GM12878 (cell line): ENCODE measurements at regions not wholly inside any gene's neighbourhood (a gene's known extent, or its start where the extent isn't known, plus 50 kb on each side); places are given as distances from the start of the nearest gene placed in this dataset.

Experiments used
- ATAC-seq: fragments of 200-7000 bp; cut with Tn5 transposase; 3 replicates; pipeline ENCODE4 v1.9.1; 2020; ENCODE audit warnings: mild to moderate bottlenecking, moderate library complexity
- BruUV-seq: library from RNA; stranded (reverse); fragments of 400-500 nt; replicated peaks from 2 replicates; lab custom pipeline; 2021; lab: Mats Ljungman, UMichigan
- CTCF ChIA-PET: fragments of 300-600 bp; sonication (Branson Sonifier 250); formaldehyde crosslinking; extraction: SDS; loops from one replicate; lab custom pipeline; 2021; ENCODE audit warnings: inconsistent platforms; lab: Yijun Ruan, JAX
- POLR2A ChIA-PET: fragments of 350-600 bp; formaldehyde crosslinking; extraction: SDS; loops from one replicate; lab custom pipeline; 2021; ENCODE audit warnings: inconsistent platforms; lab: Charles Lee
- RAD21 ChIA-PET: fragments of 300-600 bp; sonication (Branson Sonifier 250); formaldehyde crosslinking; loops from one replicate; lab custom pipeline; 2023; ENCODE audit warnings: antibody characterized with exemption; ENCODE audit not compliant: unreplicated experiment; lab: Charles Lee
- SMC1A ChIA-PET: fragments of 300-600 bp; sonication (Branson Sonifier 250); formaldehyde crosslinking; loops from one replicate; lab custom pipeline; 2023; ENCODE audit not compliant: unreplicated experiment, uncharacterized antibody; lab: Charles Lee
- DNase-seq: peaks from one replicate; pipeline ENCODE4 v3.0.0-alpha.2; 2011; ENCODE audit warnings: low read depth, low spot score
- FAIRE-seq: peaks from 3 replicates; lab custom pipeline; 2011; peaks lifted over from hg19 to GRCh38; lab: Jason Lieb, UNC
- H2AFZ ChIP-seq: 2 replicates; pipeline ENCODE4 v1.6.0; 2011; ENCODE audit warnings: low read depth, low read length, control low read depth; ENCODE audit not compliant: control insufficient read depth
- H3K27ac ChIP-seq: 2 replicates; pipeline ENCODE4 v1.5.1; 2011; ENCODE audit warnings: control low read depth; ENCODE audit not compliant: control insufficient read depth, insufficient read depth
- H3K27me3 ChIP-seq, 2 experiments: replicated peaks in 1 of 2; 2 replicates each; pipeline versions ENCODE4 v1.6.0 to v1.6.1; 2011; ENCODE audit warnings: low read length in 1 of 2; ENCODE audit not compliant: control insufficient read depth in 2 of 2, insufficient read depth in 2 of 2
- H3K36me3 ChIP-seq, 2 experiments: 2 replicates each; pipeline ENCODE4 v1.5.1; 2011; ENCODE audit warnings: low read length in 1 of 2; ENCODE audit not compliant: control insufficient read depth in 2 of 2, insufficient read depth in 2 of 2
- H3K4me1 ChIP-seq: 2 replicates; pipeline ENCODE4 v1.6.1; 2011; ENCODE audit warnings: mild to moderate bottlenecking, low read length, moderate library complexity, mixed read lengths; ENCODE audit not compliant: control insufficient read depth, insufficient read depth
- H3K4me2 ChIP-seq: 2 replicates; pipeline ENCODE4 v1.6.0; 2011; ENCODE audit warnings: control low read depth; ENCODE audit not compliant: control insufficient read depth, insufficient read depth
- H3K4me3 ChIP-seq: fragments of 200-600 bp; sonication (generic); 2 replicates; pipeline ENCODE4 v1.5.1; 2016
- H3K79me2 ChIP-seq: 2 replicates; pipeline ENCODE4 v1.6.0; 2011; ENCODE audit warnings: low read length; ENCODE audit not compliant: control insufficient read depth, insufficient read depth
- H3K9ac ChIP-seq: 2 replicates; pipeline ENCODE4 v1.8.0; 2011; ENCODE audit warnings: low read length, control low read depth, mixed read lengths; ENCODE audit not compliant: control insufficient read depth, insufficient read depth
- H3K9me3 ChIP-seq: replicated peaks from 3 replicates; pipeline ENCODE4 v1.5.1; 2011; ENCODE audit warnings: mild to moderate bottlenecking, low read length; ENCODE audit not compliant: control insufficient read depth, insufficient read depth
- H4K20me1 ChIP-seq: 2 replicates; pipeline ENCODE4 v1.6.0; 2011; ENCODE audit not compliant: control insufficient read depth, insufficient read depth
- BHLHE40 ChIP-seq, 2 experiments: fragments of 450-650 bp in 1 of 2; IDR thresholded peaks; 2 replicates each; pipeline ENCODE4 v1.6.1; 2011 to 2017; ENCODE audit warnings: low read depth in 2 of 2, borderline replicate concordance in 1 of 2, improper control_type of control experiment in 1 of 2, low read length in 1 of 2, mild to moderate bottlenecking in 1 of 2
- CHD4 ChIP-seq: fragments of 200-600 bp; sonication (generic); IDR thresholded peaks from 2 replicates; pipeline ENCODE4 v1.6.1; 2016; ENCODE audit warnings: mild to moderate bottlenecking
- CREB1 ChIP-seq: IDR thresholded peaks from 2 replicates; pipeline ENCODE4 v1.6.1; 2012; ENCODE audit warnings: low read depth, mild to moderate bottlenecking, inconsistent platforms
- CREM ChIP-seq: IDR thresholded peaks from 2 replicates; pipeline ENCODE4 v1.6.1; 2014; ENCODE audit warnings: antibody characterized with exemption, low read depth
- FOXM1 ChIP-seq: IDR thresholded peaks from 2 replicates; pipeline ENCODE4 v1.6.1; 2012; ENCODE audit warnings: low read depth, mild to moderate bottlenecking, inconsistent platforms, low read length, moderate library complexity
- MXI1 ChIP-seq: fragments of 150-350 bp; IDR thresholded peaks from 2 replicates; pipeline ENCODE4 v1.6.1; 2011; ENCODE audit warnings: low read depth, mild to moderate bottlenecking, inconsistent platforms, low read length, improper control_type of control experiment
- SMAD1 ChIP-seq: fragments of 450-650 bp; IDR thresholded peaks from 2 replicates; pipeline ENCODE4 v1.6.1; 2018; ENCODE audit warnings: mild to moderate bottlenecking, low read depth; ENCODE audit not compliant: partially characterized antibody
- SMAD5 ChIP-seq: IDR thresholded peaks from 2 replicates; pipeline ENCODE4 v1.6.1; 2016; ENCODE audit warnings: antibody characterized with exemption, low read depth
- SP1 ChIP-seq: IDR thresholded peaks from one replicate; pipeline ENCODE4 v1.6.1; 2011; ENCODE audit warnings: low read depth, low read length
- TAF1 ChIP-seq: IDR thresholded peaks from 2 replicates; pipeline ENCODE4 v1.6.1; 2011; ENCODE audit warnings: mild to moderate bottlenecking, low read depth, low read length, borderline replicate concordance
- YBX1 ChIP-seq: fragments of 450-650 bp; IDR thresholded peaks from 2 replicates; pipeline ENCODE4 v1.6.1; 2016; ENCODE audit warnings: antibody characterized with exemption
- ZNF24 ChIP-seq: fragments of 450-650 bp; IDR thresholded peaks from 2 replicates; pipeline ENCODE4 v1.6.1; 2017; ENCODE audit warnings: antibody characterized with exemption, mild to moderate bottlenecking
- WGBS: methylation state at CpG from one replicate; pipeline ENCODE4 v1.1.6; 2016; ENCODE audit warnings: low lambda C conversion rate; ENCODE audit not compliant: insufficient replicate concordance, insufficient coverage; ENCODE audit errors: missing lambda C conversion rate; 5-methylcytosine and 5-hydroxymethylcytosine counted together
- in situ Hi-C: fragments of 300-500 bp; cut with MboI; formaldehyde crosslinking; loops from 9 replicates; pipeline ENCODE4 v1.14.3; 2018; ENCODE audit warnings: mixed read lengths
- intact Hi-C: fragments of 100-400 bp; cut with micrococcal nuclease; formaldehyde crosslinking; loops from one replicate; pipeline ENCODE4 v1.14.2; 2022; ENCODE audit not compliant: unreplicated experiment
- TF ChIP-seq, protein P1 (sequence below): fragments of 450-650 bp; IDR thresholded peaks from 2 replicates; pipeline ENCODE4 v1.6.1; 2017; ENCODE audit warnings: mild to moderate bottlenecking, moderate library complexity
- TF ChIP-seq, protein P2 (sequence below): fragments of 450-650 bp; IDR thresholded peaks from 2 replicates; pipeline ENCODE4 v1.6.1; 2014; ENCODE audit warnings: mild to moderate bottlenecking

DNA sequence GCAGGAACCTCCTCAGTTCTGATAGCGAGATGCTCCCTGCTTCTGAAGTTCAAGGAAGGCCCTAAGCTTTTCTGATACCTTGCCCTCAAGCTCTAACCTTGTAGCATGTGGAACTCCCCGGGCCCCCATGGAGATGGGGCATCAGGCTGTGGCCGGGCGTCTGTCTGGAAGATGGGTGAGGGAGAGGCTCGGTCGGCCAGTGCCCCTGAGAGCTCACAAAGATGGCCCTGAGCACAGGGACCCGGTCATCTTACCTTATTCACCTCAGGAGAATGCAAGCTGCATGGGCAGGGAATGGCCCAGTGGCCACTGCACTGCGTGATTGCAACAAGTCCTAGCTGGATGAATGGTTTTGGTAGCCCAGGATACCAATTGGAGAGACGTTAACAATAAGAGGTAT is 830.3 kb downstream of the TBC1D22A start (continued):
- TF ChIP-seq, protein P1, sequence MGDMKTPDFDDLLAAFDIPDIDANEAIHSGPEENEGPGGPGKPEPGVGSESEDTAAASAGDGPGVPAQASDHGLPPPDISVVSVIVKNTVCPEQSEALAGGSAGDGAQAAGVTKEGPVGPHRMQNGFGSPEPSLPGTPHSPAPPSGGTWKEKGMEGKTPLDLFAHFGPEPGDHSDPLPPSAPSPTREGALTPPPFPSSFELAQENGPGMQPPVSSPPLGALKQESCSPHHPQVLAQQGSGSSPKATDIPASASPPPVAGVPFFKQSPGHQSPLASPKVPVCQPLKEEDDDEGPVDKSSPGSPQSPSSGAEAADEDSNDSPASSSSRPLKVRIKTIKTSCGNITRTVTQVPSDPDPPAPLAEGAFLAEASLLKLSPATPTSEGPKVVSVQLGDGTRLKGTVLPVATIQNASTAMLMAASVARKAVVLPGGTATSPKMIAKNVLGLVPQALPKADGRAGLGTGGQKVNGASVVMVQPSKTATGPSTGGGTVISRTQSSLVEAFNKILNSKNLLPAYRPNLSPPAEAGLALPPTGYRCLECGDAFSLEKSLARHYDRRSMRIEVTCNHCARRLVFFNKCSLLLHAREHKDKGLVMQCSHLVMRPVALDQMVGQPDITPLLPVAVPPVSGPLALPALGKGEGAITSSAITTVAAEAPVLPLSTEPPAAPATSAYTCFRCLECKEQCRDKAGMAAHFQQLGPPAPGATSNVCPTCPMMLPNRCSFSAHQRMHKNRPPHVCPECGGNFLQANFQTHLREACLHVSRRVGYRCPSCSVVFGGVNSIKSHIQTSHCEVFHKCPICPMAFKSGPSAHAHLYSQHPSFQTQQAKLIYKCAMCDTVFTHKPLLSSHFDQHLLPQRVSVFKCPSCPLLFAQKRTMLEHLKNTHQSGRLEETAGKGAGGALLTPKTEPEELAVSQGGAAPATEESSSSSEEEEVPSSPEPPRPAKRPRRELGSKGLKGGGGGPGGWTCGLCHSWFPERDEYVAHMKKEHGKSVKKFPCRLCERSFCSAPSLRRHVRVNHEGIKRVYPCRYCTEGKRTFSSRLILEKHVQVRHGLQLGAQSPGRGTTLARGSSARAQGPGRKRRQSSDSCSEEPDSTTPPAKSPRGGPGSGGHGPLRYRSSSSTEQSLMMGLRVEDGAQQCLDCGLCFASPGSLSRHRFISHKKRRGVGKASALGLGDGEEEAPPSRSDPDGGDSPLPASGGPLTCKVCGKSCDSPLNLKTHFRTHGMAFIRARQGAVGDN, result no peak
- no peak for TF ChIP-seq TAF1
- TF ChIP-seq YBX1, result no peak
- TF ChIP-seq SMAD1, result no peak
- TF ChIP-seq CREM, result no peak
- TF ChIP-seq CREB1, result no peak
- TF ChIP-seq SMAD5, result no peak
- no peak for TF ChIP-seq ZNF24
- no peak for TF ChIP-seq MXI1
- no peak for TF ChIP-seq CHD4
- TF ChIP-seq SP1, result no peak

DNA sequence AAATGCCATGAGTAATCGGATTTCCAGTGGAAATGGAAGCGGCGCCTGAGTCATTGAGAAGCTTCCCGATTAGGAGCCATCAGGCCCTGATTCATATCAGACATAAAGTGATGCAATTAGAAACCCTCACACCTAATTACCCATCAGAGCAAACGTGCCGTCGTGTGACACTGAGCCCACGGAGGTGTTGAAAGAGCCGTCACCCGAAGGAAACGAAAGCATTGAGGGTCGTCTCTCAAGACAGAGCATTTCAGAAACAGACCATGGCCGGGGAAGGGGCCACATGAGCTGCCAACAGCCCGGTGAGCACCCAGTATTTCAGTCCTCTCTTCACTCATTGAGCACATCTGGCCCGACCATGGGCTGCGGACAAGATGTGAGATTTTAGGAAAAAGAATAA is 829.3 kb downstream of the TBC1D22A start:
- in situ Hi-C loops (loop anchor here (5.0 kb wide), 1 partner anchor 1974 kb away; no protein-coding TSS in a partner anchor), intact Hi-C loops (no loop called here)
- DNase-seq, result no peak
- no peak overlapping the region for H3K4me2 ChIP-seq
- H3K4me3 ChIP-seq, result no peak overlapping the region
- no peak for ATAC-seq
- no peak overlapping the region for H2AFZ ChIP-seq
- POLR2A ChIA-PET, result no interaction called here
- H3K36me3 ChIP-seq, result no peaks in the 10 kb centered on the region
- CTCF ChIA-PET, result no interaction called here
- H3K9me3 ChIP-seq, result no peaks in the 10 kb centered on the region; the same call in 2 of the 3 replicates
- RAD21 ChIA-PET, result no interaction called here
- SMC1A ChIA-PET, result no interaction called here
- WGBS, result 37% methylated on average over 16 of the region's 16 CpGs
- no peaks in the 10 kb centered on the region for H3K27me3 ChIP-seq
- BruUV-seq, result no TSS peak
- no peaks in the 10 kb centered on the region for H3K79me2 ChIP-seq
- TF ChIP-seq FOXM1 (no peak), BHLHE40 (IDR thresholded peaks at IDR 0.05; ENCODE audit: borderline replicate concordance in 1 of 2, low read depth in 2 of 2, low read length in 1 of 2) (peak in 1 of 2 experiments; percentile 51; a peak in 1 of 4 replicates)
- TF ChIP-seq, protein P2, sequence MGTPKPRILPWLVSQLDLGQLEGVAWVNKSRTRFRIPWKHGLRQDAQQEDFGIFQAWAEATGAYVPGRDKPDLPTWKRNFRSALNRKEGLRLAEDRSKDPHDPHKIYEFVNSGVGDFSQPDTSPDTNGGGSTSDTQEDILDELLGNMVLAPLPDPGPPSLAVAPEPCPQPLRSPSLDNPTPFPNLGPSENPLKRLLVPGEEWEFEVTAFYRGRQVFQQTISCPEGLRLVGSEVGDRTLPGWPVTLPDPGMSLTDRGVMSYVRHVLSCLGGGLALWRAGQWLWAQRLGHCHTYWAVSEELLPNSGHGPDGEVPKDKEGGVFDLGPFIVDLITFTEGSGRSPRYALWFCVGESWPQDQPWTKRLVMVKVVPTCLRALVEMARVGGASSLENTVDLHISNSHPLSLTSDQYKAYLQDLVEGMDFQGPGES, result no peak
- no peak overlapping the region for H3K27ac ChIP-seq
- H3K9ac ChIP-seq, result no peak overlapping the region
- FAIRE-seq, result no peak
- no peaks in the 10 kb centered on the region for H3K4me1 ChIP-seq
- H4K20me1 ChIP-seq, result no peaks in the 10 kb centered on the region
